ENCODE measurements at regions not wholly inside any gene's neighbourhood (a gene's known extent, or its start where the extent isn't known, plus 50 kb on each side); places are given as distances from the start of the nearest gene placed in this dataset.

DNA sequence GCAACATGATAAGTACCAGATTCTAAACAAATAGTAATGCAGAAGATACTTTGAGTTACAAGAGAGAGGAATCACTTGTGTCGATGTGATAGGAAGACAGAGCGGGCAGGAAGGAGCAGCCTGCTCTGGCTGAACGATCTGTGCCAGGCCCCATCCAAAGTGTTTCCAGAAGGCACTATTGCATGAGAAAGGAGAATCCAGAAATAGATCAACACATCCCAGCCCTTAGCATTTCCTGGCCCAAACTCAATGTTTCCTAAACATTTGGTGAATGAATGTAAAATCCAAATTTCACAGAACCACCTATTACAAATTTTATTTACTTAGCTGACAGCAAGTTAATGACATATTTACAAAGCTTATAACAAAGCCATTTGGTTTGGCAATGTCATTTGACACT is 257.2 kb downstream of the TXNL1 start:
- DNase-seq (ENCODE audit: low read depth): no peak
- no peak overlapping the region for H3K4me3 ChIP-seq (ENCODE audit: low read depth, low read length)
- TF ChIP-seq CTCF (IDR thresholded peaks at IDR 0.05; ENCODE audit: control insufficient read depth, extremely low read depth, insufficient read depth): no peak

DNA sequence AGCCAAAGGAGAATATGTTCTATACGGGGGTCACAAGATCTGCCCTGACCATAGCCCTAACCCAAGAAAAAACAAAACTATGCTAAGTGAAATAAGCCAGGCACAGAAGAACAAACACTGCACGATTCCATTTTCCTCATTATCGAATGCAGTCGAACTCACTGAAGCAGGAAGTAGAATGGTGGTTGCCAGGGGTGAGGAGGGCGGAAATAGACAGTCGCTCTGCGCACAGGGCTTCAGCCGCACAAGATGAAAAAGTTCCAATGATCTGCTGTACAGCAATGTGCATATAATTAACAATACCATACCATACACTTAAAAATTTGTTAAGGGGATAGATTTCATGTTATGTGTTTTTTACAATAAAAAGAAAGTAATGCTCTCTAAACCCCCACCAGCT is 257.7 kb downstream of the TXNL1 start:
- H3K4me3 ChIP-seq (ENCODE audit: low read depth, low read length): no peak overlapping the region
- no peak for TF ChIP-seq CTCF (IDR thresholded peaks at IDR 0.05; ENCODE audit: control insufficient read depth, extremely low read depth, insufficient read depth)
- DNase-seq (ENCODE audit: low read depth): no peak

GRCh38 chr18:56379256-56379655 is 259.1 kb downstream of the TXNL1 start:
- no peak for TF ChIP-seq CTCF (IDR thresholded peaks at IDR 0.05; ENCODE audit: control insufficient read depth, extremely low read depth, insufficient read depth)
- DNase-seq (ENCODE audit: low read depth): no peak
- no peak overlapping the region for H3K4me3 ChIP-seq (ENCODE audit: low read depth, low read length)

GRCh38 chr18:56377231-56377630 is 261.2 kb downstream of the TXNL1 start:
- no peak for TF ChIP-seq CTCF (IDR thresholded peaks at IDR 0.05; ENCODE audit: control insufficient read depth, extremely low read depth, insufficient read depth)
- H3K4me3 ChIP-seq (ENCODE audit: low read depth, low read length): no peak overlapping the region
- DNase-seq (ENCODE audit: low read depth): no peak

DNA sequence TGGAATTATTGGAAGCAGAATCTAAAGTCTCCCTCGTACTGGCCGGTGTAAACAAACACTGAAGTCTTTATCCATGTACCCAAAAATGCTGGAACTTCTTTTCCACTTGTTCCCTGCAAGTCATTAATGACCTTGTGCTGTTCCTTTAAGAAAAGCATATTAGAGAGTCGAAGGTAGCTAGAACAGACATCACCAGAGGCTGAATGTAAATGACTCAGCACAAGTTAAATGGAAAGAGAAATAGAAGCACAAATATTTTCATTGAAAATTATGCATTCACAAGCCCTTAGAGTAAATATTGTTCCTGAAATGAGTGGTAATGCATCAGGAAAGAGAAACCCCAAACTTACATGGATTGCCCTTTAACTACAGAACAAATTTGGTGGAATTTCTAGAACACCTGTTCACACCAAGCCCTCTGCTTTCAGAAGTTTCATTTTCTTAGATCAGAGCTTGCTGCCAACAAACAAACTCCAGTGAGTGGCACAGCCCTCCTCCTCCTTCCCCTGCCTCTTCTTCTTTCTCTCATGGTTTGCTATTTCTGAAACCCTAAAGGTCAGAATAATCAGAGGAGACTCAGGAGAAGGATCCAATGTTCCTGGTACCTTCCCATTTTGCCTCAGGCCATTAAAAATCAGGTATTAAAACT is 264.3 kb downstream of the TXNL1 start:
- no peak for DNase-seq (ENCODE audit: low read depth)

DNA sequence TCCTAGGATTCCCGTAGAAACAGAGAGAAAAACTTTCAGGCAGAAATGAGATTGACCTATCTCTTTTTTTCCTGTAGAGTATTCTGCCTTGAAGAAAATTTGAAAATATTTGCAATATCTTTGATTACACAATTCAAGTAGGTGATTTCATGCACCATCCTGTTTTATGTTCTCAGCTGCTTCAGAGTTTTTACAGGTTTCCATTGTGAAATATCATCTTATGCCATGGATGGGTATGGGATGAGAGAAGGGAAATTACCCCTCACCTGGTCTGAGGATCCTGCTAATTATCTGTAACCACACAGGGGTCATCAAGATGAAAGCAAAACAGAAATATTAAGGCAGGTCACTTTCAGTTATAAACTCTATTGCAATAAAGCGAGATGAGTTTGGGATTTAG is 264.8 kb downstream of the TXNL1 start:
- TF ChIP-seq CTCF (IDR thresholded peaks at IDR 0.05; ENCODE audit: control insufficient read depth, extremely low read depth, insufficient read depth): no peak
- DNase-seq (ENCODE audit: low read depth): no peak
- H3K4me3 ChIP-seq (ENCODE audit: low read depth, low read length): no peak overlapping the region

More for the DNA sequence above, 264.3 kb downstream of the TXNL1 start:
- no peak overlapping the region for H3K4me3 ChIP-seq (ENCODE audit: low read depth, low read length)
- TF ChIP-seq CTCF (IDR thresholded peaks at IDR 0.05; ENCODE audit: control insufficient read depth, extremely low read depth, insufficient read depth): no peak

GRCh38 chr18:56368066-56368465 is 270.3 kb downstream of the TXNL1 start:
- no peak for TF ChIP-seq CTCF (IDR thresholded peaks at IDR 0.05; ENCODE audit: control insufficient read depth, extremely low read depth, insufficient read depth)
- H3K4me3 ChIP-seq (ENCODE audit: low read depth, low read length): no peak overlapping the region
- DNase-seq (ENCODE audit: low read depth): no peak

All from LNCaP clone FGC (cell line).